Left lung (tissue), 4 donors: ENCODE measurements at regions not wholly inside any gene's neighbourhood (a gene's known extent, or its start where the extent isn't known, plus 50 kb on each side); places are given as distances from the start of the nearest gene placed in this dataset.

Experiments used
- ATAC-seq: fragments of 200-7000 bp; cut with Tn5 transposase; one replicate; pipeline ENCODE4 v1.9.1; 2020; ENCODE audit warnings: moderate library complexity
- DNase-seq, 4 donors: peaks; one replicate each; pipeline ENCODE4 v3.0.0-alpha.2; 2013 to 2020
- H3K27ac ChIP-seq, 2 donors: fragments of 200-600 bp; sonication (generic) in 1 of 2; one replicate each; pipeline versions ENCODE4 v1.5.0 to v1.8.0; 2020 to 2021
- H3K27me3 ChIP-seq, 2 donors: fragments of 200-600 bp; sonication (generic) in 1 of 2; one replicate each; pipeline versions ENCODE4 v1.5.0 to v1.8.0; 2020 to 2021
- H3K36me3 ChIP-seq, 2 donors: fragments of 200-600 bp; sonication (generic) in 1 of 2; one replicate each; pipeline versions ENCODE4 v1.5.0 to v1.8.0; 2020 to 2021
- H3K4me1 ChIP-seq, 2 donors: fragments of 200-600 bp; one replicate each; pipeline ENCODE4 v1.8.0; 2021
- H3K4me3 ChIP-seq, 2 donors: fragments of 200-600 bp; sonication (generic) in 1 of 2; one replicate each; pipeline versions ENCODE4 v1.5.0 to v1.8.0; 2020 to 2021; ENCODE audit warnings: mild to moderate bottlenecking in 1 of 2
- H3K9me3 ChIP-seq, 2 donors: fragments of 200-600 bp; sonication (generic) in 1 of 2; one replicate each; pipeline versions ENCODE4 v1.5.0 to v1.8.0; 2020 to 2021
- intact Hi-C, 2 donors: fragments of 100-400 bp; cut with DNase I; formaldehyde crosslinking; loops; one replicate each; pipeline versions ENCODE4 v1.11.2 to v1.14.2; 2022
- TF ChIP-seq, protein P1 (sequence below), 2 donors: fragments of 200-600 bp; sonication (generic) in 1 of 2; IDR thresholded peaks; one replicate each; pipeline versions ENCODE4 v1.5.0 to v1.8.0; 2021; ENCODE audit warnings: antibody characterized with exemption in 2 of 2
- donor health status: DM: no; HTN: yes; CAD: no.
- donor health status: DM: no; HTN: no; CAD: no.

DNA sequence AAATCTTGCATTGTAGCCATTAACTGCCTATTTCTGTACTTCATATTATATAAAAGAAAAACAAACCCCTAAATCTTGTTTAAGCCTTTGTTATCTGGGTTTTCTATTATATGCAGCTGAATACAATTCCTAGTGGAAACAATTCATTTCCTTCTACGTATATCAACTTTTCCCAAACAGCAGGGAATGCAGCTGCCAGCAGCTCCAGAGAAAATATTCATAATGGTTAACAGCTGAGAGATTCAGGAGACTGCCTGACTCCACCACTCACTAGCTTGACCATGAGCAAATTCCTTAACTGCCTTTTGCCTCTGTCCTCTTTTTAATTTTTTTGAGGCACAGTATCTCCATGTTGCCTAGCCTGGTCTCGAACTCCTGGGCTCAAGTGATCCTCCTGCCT is 146.2 kb downstream of the SPATA18 start:
- Histone ChIP-seq H3K36me3 (no peaks in the 10 kb centered on the region), H3K4me1 (no peaks in the 10 kb centered on the region), H3K27ac (no peak overlapping the region), H3K9me3 (no peaks in the 10 kb centered on the region), H3K4me3 (no peak overlapping the region), H3K27me3 (no peaks in the 10 kb centered on the region)
- TF ChIP-seq, protein P1, sequence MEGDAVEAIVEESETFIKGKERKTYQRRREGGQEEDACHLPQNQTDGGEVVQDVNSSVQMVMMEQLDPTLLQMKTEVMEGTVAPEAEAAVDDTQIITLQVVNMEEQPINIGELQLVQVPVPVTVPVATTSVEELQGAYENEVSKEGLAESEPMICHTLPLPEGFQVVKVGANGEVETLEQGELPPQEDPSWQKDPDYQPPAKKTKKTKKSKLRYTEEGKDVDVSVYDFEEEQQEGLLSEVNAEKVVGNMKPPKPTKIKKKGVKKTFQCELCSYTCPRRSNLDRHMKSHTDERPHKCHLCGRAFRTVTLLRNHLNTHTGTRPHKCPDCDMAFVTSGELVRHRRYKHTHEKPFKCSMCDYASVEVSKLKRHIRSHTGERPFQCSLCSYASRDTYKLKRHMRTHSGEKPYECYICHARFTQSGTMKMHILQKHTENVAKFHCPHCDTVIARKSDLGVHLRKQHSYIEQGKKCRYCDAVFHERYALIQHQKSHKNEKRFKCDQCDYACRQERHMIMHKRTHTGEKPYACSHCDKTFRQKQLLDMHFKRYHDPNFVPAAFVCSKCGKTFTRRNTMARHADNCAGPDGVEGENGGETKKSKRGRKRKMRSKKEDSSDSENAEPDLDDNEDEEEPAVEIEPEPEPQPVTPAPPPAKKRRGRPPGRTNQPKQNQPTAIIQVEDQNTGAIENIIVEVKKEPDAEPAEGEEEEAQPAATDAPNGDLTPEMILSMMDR (IDR thresholded peaks at IDR 0.05) = no peak
- DNase-seq (peak in 1 of 4 donors; percentile 39), ATAC-seq (no peak)
- intact Hi-C loops = no loop called here

DNA sequence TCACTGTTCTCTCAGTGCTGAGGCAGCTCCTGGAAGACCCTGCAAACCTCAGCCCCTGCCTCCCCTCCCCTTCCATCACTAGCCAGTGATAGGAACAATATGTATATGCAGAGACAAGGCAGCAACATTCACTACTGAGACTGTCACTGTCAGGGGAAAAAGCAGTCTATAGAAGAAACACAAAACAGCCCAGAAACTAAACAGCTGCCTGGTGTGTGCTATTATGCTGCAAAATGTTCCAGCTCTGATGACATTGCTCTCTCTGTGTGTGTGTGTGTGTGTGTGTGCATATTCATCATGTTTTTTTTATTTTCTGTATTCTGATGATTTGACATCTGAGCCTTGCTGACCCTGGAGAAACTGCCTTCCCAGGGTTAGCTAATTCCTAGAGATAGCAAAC is 147.2 kb downstream of the SPATA18 start:
- DNase-seq = peak in 1 of 4 donors; percentile 32
- no peak overlapping the region for H3K4me3 ChIP-seq
- no peaks in the 10 kb centered on the region for H3K36me3 ChIP-seq
- TF ChIP-seq, protein P1 (IDR thresholded peaks at IDR 0.05) = no peak
- no peaks in the 10 kb centered on the region for H3K9me3 ChIP-seq
- no peaks in the 10 kb centered on the region for H3K4me1 ChIP-seq
- intact Hi-C loops = no loop called here
- no peak overlapping the region for H3K27ac ChIP-seq
- no peak for ATAC-seq
- H3K27me3 ChIP-seq = no peaks in the 10 kb centered on the region

DNA sequence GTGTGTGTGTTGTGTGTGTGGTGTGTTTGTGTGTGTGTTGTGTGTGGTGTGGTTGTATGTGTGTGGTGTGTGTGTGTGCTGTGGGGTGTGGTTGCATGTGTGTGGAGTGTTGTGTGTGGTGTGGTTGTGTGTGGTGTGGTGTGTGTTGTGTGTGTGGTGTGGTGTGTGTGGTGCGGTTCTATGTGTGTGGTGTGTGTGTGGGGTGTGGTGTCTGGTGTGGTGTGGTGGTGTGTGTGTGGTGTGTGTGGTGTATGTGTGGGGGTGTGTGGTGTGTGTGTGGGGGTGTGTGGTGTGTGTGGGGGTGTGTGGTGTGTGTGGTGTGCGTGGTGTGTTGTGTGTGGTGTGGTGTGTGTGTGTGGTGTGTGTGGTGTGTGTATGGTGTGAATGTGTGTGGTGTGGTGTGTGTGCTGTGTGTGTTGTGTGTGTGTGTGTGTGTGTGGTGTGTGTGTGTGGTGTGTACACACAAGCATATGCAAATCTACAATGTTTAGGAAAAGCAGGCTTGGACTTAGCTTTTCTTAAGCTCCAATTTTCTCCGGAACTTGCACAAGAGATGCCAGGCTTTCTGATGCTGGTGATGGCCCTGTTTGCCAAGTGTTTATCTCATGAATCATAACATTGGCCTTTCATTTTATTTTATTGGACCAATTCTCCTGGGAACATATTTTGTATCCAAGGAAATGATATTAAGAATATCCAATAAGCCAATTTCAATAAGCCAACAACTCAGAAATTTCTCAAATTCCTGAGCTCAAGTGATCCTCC is 148.7 kb downstream of the SPATA18 start:
- Histone ChIP-seq H3K27ac (no peak overlapping the region), H3K27me3 (no peaks in the 10 kb centered on the region), H3K4me1 (no peaks in the 10 kb centered on the region), H3K4me3 (no peak overlapping the region), H3K36me3 (no peaks in the 10 kb centered on the region), H3K9me3 (no peaks in the 10 kb centered on the region)
- TF ChIP-seq, protein P1 (IDR thresholded peaks at IDR 0.05) = no peak
- ATAC-seq (no peak), DNase-seq (no peak)
- intact Hi-C loops = no loop called here

DNA sequence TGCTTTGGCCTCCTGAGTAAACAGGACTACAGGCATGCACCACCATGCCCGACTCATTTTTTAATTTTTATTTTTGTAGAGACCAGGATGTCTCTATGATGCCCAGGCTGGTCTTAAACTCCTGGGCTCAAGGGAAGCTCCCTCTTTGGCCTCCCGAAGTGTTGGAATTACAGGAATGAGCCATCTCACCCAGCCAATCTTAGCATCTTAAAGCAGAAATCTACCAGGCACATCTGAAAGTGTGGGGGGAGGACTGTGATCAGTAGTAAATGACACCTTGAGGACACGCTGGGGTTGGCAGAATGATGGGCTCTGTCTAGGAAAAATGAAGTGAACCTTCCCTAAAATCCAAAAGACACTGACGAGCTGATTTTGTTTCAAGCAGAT is 149.2 kb downstream of the SPATA18 start:
- no peaks in the 10 kb centered on the region for H3K27me3 ChIP-seq
- no peak overlapping the region for H3K27ac ChIP-seq
- DNase-seq = no peak
- TF ChIP-seq, protein P1 (IDR thresholded peaks at IDR 0.05) = no peak
- H3K36me3 ChIP-seq = no peaks in the 10 kb centered on the region
- ATAC-seq = no peak
- H3K9me3 ChIP-seq = peaks cover 0 to 3% of the 10 kb centered on the region in 2 donors
- no peaks in the 10 kb centered on the region for H3K4me1 ChIP-seq
- intact Hi-C loops = no loop called here
- H3K4me3 ChIP-seq = no peak overlapping the region

DNA sequence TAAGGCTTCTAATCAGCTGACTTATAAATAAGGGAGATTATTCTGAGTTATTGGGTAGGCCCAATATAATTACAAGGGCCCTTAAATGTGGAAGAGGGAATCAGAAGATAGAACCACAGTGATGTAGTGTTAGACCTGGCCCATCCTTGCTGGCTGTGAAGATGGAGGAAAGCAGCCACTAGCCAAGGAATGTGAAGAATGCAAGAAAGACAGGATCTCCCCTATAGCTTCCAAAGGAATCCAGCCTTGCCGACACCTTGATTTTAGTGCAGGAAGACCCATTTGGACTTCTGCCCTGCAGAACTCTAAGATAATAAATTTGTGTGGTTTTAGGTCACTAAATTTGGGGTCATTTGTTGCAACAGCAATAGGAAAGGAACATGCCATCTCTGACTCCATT is 150.6 kb downstream of the SPATA18 start:
- TF ChIP-seq, protein P1 (IDR thresholded peaks at IDR 0.05) = no peak
- Histone ChIP-seq H3K4me3 (no peak overlapping the region), H3K36me3 (no peaks in the 10 kb centered on the region), H3K4me1 (no peaks in the 10 kb centered on the region), H3K9me3 (peaks cover 0 to 8% of the 10 kb centered on the region in 2 donors), H3K27ac (no peak overlapping the region), H3K27me3 (no peaks in the 10 kb centered on the region)
- DNase-seq = no peak
- intact Hi-C loops = no loop called here
- ATAC-seq = no peak
